HepG2 (cell line): ENCODE measurements at regions not wholly inside any gene's neighbourhood (a gene's known extent, or its start where the extent isn't known, plus 50 kb on each side); places are given as distances from the start of the nearest gene placed in this dataset.

ENCODE experiments used
- CTCF ChIP-seq: sonication (generic); formaldehyde crosslinking; IDR thresholded peaks from 2 replicates; pipeline ENCODE4 v1.5.0; 2020; ENCODE audit warnings: mild to moderate bottlenecking, missing genetic modification reagents, moderate library complexity
- ERF ChIP-seq: IDR thresholded peaks from 2 replicates; pipeline ENCODE4 v1.6.1; 2018; ENCODE audit warnings: missing biosample characterization, missing genetic modification reagents
- NR2F6 ChIP-seq, 2 experiments: IDR thresholded peaks; 2 replicates each; pipeline ENCODE4 v1.6.1; 2016; ENCODE audit warnings: antibody characterized with exemption in 1 of 2, mild to moderate bottlenecking in 1 of 2

GRCh38 chr11:33984682-33985389, 66.7 kb upstream of the CAPRIN1 start:
- no peak for TF ChIP-seq ERF (CRISPR knock-in tag)
- TF ChIP-seq NR2F6 (IDR thresholded peaks at IDR 0.05) = no peak
- TF ChIP-seq NR2F6 (CRISPR knock-in tag; IDR thresholded peaks at IDR 0.05) = no peak
- TF ChIP-seq CTCF = no peak
